ENCODE measurements at regions not wholly inside any gene's neighbourhood (a gene's known extent, or its start where the extent isn't known, plus 50 kb on each side); places are given as distances from the start of the nearest gene placed in this dataset.

DNA sequence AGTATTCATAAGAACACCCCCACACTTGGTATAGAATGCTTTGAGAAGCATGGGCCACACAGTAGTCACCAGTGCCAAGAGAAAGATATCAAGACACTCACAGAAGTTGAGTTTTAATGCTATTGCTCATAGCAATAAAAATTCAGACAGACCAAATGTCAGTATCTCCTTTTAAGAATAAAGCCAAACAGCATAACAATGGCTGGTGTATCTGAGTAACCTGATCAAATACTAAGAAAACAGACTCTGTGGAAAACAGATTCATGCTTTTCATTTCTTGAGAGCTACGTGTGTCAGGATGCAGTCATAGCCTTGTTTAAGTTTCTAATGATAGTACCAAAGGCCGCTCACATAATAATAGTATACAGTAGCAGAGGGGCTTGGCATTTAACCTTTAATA lies 778.5 kb downstream of the MECOM start:
- no peak for DNase-seq

- DNase-seq, result no peak
Observed at GRCh38 chr3:168884353-168884903, 779.1 kb downstream of the MECOM start.

DNA sequence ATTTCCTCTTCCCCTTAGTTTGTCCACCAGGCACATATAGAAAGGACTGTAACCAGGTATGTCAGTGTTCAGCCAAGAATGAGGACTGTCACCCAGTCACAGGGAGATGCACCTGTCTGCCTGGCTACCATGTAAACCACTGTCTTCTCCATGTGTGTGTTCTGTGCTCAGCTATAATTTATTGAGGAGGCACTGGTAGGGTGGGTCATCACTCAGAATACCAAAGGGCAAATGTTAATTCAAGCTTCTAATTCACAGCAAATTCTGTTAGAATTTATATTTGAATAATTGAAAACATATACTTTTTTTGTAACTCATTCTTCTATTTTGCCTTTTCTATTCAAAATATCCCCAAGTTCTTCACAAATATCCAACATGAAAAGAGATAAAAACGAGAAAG lies 780.4 kb downstream of the MECOM start:
- no peak for DNase-seq

DNA sequence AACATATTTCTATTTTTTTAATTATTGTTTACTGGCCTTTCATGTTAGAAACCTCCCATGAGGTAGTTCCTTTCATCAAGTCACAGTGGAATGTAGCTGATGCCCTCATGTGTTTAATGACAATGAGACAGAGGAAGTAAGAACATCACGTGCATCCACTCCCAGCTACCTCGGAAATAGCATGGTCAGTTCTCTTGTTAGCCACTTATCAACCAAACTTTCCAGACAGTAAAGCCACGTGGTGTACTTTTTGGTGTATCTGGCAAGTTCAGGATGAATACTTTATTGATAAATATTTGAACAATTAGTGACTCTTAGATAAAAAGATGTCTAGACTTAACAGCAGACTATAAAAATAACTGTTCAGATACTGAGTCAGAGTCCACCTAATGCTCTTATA lies 781.7 kb downstream of the MECOM start:
- no peak for DNase-seq

- DNase-seq, result no peak
Observed at GRCh38 chr3:168878655-168879054, 782.9 kb upstream of the GOLIM4 start.

GRCh38 chr3:168877899-168878298 lies 782.2 kb upstream of the GOLIM4 start:
- no peak for DNase-seq

DNA sequence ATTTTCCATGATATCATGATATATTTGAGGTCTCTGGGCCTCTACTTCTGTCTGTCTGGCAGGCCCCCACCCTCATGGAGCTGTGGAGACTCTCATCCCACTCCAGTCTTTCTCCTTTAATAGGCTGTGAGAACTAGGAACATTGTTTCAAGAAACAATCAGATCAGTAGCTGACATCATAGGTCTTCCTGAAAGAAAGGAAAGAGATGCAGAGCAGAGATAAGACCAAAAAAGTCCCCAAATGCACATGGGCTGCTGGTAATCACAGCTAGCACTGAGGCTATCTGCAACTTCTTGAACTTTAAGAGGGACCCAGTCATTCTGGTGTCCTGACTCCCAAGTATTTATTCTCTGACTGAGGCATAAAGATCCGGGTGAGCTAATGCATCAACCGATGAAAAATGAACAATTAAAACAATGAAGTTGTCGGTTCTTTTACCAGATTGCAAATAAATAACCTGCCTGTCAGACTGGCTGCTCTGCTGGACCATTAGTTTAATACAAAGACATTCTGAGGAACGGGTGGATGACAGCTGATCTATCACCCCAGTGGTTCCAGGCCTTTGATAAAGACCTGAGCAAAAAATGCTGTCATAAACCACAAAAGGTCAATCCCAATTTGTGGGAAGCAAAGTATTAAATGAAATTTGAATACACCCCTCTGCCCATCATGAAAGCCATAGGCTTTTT lies 780.8 kb upstream of the GOLIM4 start:
- no peak for DNase-seq

GRCh38 chr3:168872826-168873225 lies 777.1 kb upstream of the GOLIM4 start:
- no peak for DNase-seq

DNA sequence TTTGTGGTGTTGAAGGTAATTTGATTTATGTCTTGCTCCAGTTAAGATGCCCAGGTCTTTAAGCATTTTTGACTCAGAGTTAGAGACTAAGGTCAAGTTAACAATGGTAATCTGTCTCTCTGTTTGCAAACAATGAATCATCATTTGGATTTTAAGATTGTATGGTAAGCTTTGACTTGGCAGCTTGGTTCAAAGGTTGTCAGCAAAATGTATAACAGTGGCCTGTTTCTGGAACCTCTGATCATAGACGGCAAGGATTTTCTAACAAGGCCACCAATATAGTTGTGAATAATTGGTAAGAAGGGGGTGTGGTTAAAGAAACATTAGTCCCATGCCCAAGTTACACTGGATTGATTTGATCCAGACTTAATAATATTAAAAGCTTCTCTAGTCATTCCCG lies 775.2 kb upstream of the GOLIM4 start:
- DNase-seq, result no peak

DNA sequence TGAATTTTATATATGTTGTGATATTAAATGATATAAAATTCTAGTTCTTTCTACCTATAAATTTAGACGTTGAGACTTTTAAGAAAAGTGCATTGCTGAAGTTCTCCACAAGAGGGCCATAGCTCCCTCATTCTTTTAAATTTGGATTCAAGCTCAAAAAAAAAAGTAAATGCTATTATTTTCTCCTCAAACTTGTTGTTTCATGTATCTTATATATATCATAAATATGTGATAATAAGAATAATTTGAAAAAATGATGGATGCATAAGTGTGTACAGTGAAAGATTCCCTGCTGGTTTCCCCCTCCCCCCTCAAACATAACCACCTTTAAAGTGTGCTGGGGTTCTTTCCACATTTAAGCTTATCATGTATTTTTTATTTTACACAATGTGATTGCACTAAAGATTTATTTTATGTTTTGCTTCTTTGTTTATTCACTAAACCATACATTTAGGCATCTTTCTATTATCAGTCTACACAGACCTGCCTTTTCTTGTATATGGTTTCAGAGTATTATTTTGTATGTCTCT lies 769.4 kb upstream of the GOLIM4 start:
- peak in 1 of 2 experiments; percentile 48 for DNase-seq

- no peak for DNase-seq
Observed at GRCh38 chr3:168864107-168865021, 768.6 kb upstream of the GOLIM4 start.

GRCh38 chr3:168863561-168863960 lies 767.8 kb upstream of the GOLIM4 start:
- no peak for DNase-seq

DNA sequence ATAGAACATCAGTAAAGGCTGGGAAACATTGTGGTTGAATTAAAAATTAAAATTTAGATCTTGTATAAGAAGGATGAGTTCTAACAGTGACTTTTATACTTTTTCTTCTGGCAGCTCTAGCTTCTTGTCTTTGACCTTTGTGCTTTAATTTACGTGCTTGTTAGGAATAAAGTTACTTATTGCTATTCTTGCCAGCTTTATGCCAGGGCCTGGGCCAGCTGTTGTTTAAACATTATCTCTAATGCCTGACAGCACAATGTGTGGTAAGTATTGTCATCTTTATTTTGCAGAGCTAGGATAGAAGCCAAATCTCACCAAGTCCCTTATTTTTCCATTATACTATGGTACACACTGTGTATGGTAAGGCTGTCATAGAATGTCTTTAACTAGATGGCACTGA lies 766.7 kb upstream of the GOLIM4 start:
- no peak for DNase-seq

DNA sequence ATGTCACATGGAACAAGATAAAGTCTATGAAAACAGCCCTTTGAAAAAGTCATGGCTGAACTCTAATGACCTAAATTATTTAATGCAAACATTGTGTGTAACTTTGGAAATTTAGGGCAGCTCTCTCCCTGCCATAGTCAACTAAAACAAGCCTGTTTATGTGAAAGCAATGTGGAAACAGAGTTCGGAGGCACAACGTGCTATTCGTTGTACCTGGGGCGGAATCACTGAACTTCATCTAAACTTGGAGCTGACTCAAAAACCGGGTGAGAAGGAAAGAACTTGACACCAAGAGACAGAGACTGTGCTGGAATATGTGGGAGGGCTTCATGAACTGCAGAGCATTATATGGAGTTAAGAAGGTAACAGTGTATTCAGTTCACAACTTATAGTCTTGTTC lies 764.9 kb upstream of the GOLIM4 start:
- no peak for DNase-seq

GRCh38 chr3:168860028-168860427 lies 764.3 kb upstream of the GOLIM4 start:
- DNase-seq, result no peak

GRCh38 chr3:168859574-168859973 lies 763.9 kb upstream of the GOLIM4 start:
- DNase-seq, result no peak

- DNase-seq, result no peak
Observed at GRCh38 chr3:168859143-168859542, 763.4 kb upstream of the GOLIM4 start.

GRCh38 chr3:168858327-168858726 lies 762.6 kb upstream of the GOLIM4 start:
- DNase-seq, result no peak

DNA sequence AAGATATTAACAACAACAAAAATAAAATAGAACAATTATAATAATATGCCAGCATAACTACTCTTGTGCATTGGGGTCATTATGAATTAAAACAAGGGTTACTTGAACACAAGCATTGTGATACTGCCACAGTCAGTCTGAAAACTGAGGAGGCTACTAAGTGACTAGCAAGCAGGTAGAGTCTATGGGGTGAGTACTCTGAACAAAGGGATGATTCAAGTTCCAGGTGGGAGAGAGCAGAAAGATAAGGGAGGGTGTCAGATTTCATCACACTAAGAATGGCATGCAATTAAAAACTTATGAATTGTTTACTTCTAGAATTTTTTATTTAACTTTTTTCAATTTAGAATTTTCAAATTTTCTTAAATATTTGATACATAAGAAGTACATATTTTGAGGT lies 754.4 kb upstream of the GOLIM4 start:
- no peak for DNase-seq

GRCh38 chr3:168847291-168847883 lies 751.7 kb upstream of the GOLIM4 start:
- peak in 1 of 2 experiments; percentile 61 for DNase-seq

DNA sequence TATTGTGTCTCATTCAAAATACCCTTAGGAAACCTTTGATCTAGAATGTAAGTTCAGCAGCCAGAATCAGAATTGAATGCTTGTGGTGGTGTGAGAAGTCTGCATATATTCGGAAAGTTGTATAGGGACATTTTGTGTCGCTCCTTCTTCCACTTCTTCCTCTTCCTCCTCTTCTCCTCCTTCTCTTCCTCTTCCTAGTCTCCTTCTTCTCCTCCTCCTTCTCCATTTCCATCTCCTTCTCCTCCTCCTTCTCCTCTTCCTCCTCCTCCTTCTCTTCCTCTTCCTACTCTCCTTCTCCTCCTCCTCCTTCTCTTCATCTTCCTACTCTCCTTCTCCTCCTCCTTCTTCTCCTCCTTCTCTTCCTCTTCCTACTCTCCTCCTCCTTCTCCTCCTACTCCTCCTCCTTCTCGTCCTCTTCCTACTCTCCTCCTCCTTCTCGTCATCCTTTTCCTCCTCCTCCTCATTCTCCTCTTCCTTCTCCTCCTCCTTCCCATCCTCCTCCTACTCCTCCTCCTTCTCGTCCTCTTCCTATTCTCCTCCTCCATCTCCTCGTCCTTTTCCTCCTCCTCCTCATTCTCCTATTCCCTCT lies 749.3 kb upstream of the GOLIM4 start:
- no peak for DNase-seq

DNA sequence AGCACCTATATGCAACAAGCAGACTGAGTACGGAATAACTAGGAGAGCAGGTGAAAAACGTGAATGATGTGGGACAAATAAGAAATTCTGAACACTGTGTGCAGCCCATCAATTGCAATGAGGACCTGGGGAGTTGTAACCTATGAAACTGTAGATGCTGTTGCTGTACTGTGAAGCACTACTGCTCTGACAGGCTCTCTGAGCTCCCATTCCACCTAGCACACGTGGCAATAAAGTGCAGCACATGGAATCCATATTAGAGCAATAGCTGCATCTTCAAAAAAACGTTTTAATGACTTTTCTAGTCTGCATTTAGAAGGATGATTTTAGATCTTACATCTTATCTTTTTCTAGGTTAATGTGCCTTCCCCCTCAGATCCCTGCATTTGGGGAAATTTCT lies 748.7 kb upstream of the GOLIM4 start:
- DNase-seq, result no peak

- no peak for DNase-seq
Observed at GRCh38 chr3:168843481-168843880, 747.8 kb upstream of the GOLIM4 start.
